Stimulated activated CD4-positive, alpha-beta T cell treated with anti-CD3 and anti-CD28 coated beads, TNF-alpha, amount 100 ng/mL, for 1 hour (primary cell): ENCODE measurements at regions not wholly inside any gene's neighbourhood (a gene's known extent, or its start where the extent isn't known, plus 50 kb on each side); places are given as distances from the start of the nearest gene placed in this dataset.
"Not testable (repeated sequence)": the region's sequence is repeated elsewhere in the genome, so short reads cannot be mapped to it uniquely, and the experiment has no call there.

Experiments
- DNase-seq, 3 donors: peaks; one replicate each; pipeline ENCODE4 v3.0.0-alpha.2; 2020; ENCODE audit warnings: low read depth in 3 of 3, low spot score in 1 of 3

- DNase-seq: no peak
Measured at GRCh38 chr3:101141135-101141534, 147.9 kb upstream of the ABI3BP start.

GRCh38 chr3:101138817-101139216 is 145.6 kb upstream of the ABI3BP start:
- DNase-seq: no peak

GRCh38 chr3:101134331-101134730 is 141.1 kb upstream of the ABI3BP start:
- DNase-seq: no peak

- DNase-seq: no peak
Measured at GRCh38 chr3:101133652-101134051, 140.4 kb upstream of the ABI3BP start.

- not testable (repeated sequence) for DNase-seq
Measured at GRCh38 chr3:101133197-101133596, 140.0 kb upstream of the ABI3BP start.

GRCh38 chr3:101131767-101132166 is 138.5 kb upstream of the ABI3BP start:
- DNase-seq: no peak

- no peak for DNase-seq
Measured at GRCh38 chr3:101128786-101129185, 135.6 kb upstream of the ABI3BP start.

- DNase-seq: no peak
Measured at GRCh38 chr3:101128001-101128400, 134.8 kb upstream of the ABI3BP start.

GRCh38 chr3:101124125-101124524 is 130.9 kb upstream of the ABI3BP start:
- DNase-seq: no peak

GRCh38 chr3:101123081-101123480 is 129.9 kb upstream of the ABI3BP start:
- no peak for DNase-seq

GRCh38 chr3:101122681-101123080 is 129.5 kb upstream of the ABI3BP start:
- no peak for DNase-seq

GRCh38 chr3:101120039-101120438 is 126.8 kb upstream of the ABI3BP start:
- no peak for DNase-seq

- no peak for DNase-seq
Measured at GRCh38 chr3:101119535-101119934, 126.3 kb upstream of the ABI3BP start.

GRCh38 chr3:101117980-101118379 is 124.8 kb upstream of the ABI3BP start:
- DNase-seq: no peak

- no peak for DNase-seq
Measured at GRCh38 chr3:101117465-101117864, 124.2 kb upstream of the ABI3BP start.

- DNase-seq: not testable (repeated sequence)
Measured at GRCh38 chr3:101110295-101110694, 117.1 kb upstream of the ABI3BP start.

GRCh38 chr3:101104321-101104720 is 111.1 kb upstream of the ABI3BP start:
- no peak for DNase-seq

- no peak for DNase-seq
Measured at GRCh38 chr3:101102678-101103296, 109.6 kb upstream of the ABI3BP start.

- DNase-seq: no peak
Measured at GRCh38 chr3:101100361-101101009, 107.3 kb upstream of the ABI3BP start.

GRCh38 chr3:101099791-101100190 is 106.6 kb upstream of the ABI3BP start:
- no peak for DNase-seq

GRCh38 chr3:101096444-101096843 is 103.2 kb upstream of the ABI3BP start:
- no peak for DNase-seq

GRCh38 chr3:101095693-101096430 is 102.6 kb upstream of the ABI3BP start:
- no peak for DNase-seq
